ENCODE measurements at regions not wholly inside any gene's neighbourhood (a gene's known extent, or its start where the extent isn't known, plus 50 kb on each side); places are given as distances from the start of the nearest gene placed in this dataset.
"Not testable (repeated sequence)": the region's sequence is repeated elsewhere in the genome, so short reads cannot be mapped to it uniquely, and the experiment has no call there.

DNA sequence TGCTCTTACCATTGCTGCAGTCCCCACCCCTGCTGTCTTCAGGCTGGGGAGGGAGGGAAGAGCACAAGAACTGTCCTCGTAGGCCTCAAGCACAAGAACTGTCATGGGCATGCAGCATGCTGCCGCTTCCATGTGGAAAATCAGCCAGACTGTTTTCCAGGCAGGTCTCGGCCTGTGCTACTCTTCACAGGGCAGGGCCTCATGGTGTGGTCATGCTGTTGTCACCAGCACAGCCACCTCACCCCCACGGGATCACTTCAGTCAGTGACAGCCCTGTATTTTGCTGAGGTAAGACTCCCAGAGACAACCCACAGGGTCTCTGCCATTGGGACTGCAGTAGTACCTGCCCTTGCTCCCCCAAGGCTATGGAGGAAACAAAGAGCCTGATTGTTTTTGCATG is 205.3 kb downstream of the NAP1L3 start:
- POLR2A ChIA-PET: no interaction called here
- TF ChIP-seq, protein P1, sequence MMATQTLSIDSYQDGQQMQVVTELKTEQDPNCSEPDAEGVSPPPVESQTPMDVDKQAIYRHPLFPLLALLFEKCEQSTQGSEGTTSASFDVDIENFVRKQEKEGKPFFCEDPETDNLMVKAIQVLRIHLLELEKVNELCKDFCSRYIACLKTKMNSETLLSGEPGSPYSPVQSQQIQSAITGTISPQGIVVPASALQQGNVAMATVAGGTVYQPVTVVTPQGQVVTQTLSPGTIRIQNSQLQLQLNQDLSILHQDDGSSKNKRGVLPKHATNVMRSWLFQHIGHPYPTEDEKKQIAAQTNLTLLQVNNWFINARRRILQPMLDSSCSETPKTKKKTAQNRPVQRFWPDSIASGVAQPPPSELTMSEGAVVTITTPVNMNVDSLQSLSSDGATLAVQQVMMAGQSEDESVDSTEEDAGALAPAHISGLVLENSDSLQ (IDR thresholded peaks at IDR 0.05): no peak
- TF ChIP-seq LEF1 (IDR thresholded peaks at IDR 0.05; ENCODE audit: borderline replicate concordance) (no peak), NFRKB (IDR thresholded peaks at IDR 0.05) (no peak), BHLHE40 (IDR thresholded peaks at IDR 0.05; ENCODE audit: borderline replicate concordance) (no peak), ARNT (IDR thresholded peaks at IDR 0.05) (no peak), FOXA1 (IDR thresholded peaks at IDR 0.05) (no peak), L3MBTL2 (conservative IDR thresholded peaks at IDR 0.05) (no peak), TARDBP (IDR thresholded peaks at IDR 0.05) (no peak), ZNF384 (IDR thresholded peaks at IDR 0.05) (no peak), CTBP1 (IDR thresholded peaks at IDR 0.05; ENCODE audit: borderline replicate concordance) (no peak), SP1 (IDR thresholded peaks at IDR 0.05) (no peak), FOXK2 (IDR thresholded peaks at IDR 0.05) (no peak), FOXM1 (IDR thresholded peaks at IDR 0.05; ENCODE audit: borderline replicate concordance) (no peak), ELF4 (IDR thresholded peaks at IDR 0.05) (no peak)
- CTCF ChIA-PET: no interaction called here
- no peak for DNase-seq (ENCODE audit: extremely low spot score)

GRCh38 chrX:93466383-93466782 is 207.0 kb downstream of the NAP1L3 start:
- POLR2A ChIA-PET: no interaction called here
- TF ChIP-seq TARDBP (IDR thresholded peaks at IDR 0.05) (no peak), ZNF384 (IDR thresholded peaks at IDR 0.05) (no peak), FOXK2 (IDR thresholded peaks at IDR 0.05) (no peak), ARNT (IDR thresholded peaks at IDR 0.05) (no peak), NFRKB (IDR thresholded peaks at IDR 0.05) (no peak), SP1 (IDR thresholded peaks at IDR 0.05) (no peak), FOXM1 (IDR thresholded peaks at IDR 0.05; ENCODE audit: borderline replicate concordance) (no peak), L3MBTL2 (conservative IDR thresholded peaks at IDR 0.05) (no peak), HDGF (IDR thresholded peaks at IDR 0.05; ENCODE audit: borderline replicate concordance) (no peak), LEF1 (IDR thresholded peaks at IDR 0.05; ENCODE audit: borderline replicate concordance) (no peak), BHLHE40 (IDR thresholded peaks at IDR 0.05; ENCODE audit: borderline replicate concordance) (no peak), ELF4 (IDR thresholded peaks at IDR 0.05) (no peak), FOXA1 (IDR thresholded peaks at IDR 0.05) (no peak)
- TF ChIP-seq, protein P1 (IDR thresholded peaks at IDR 0.05): no peak

DNA sequence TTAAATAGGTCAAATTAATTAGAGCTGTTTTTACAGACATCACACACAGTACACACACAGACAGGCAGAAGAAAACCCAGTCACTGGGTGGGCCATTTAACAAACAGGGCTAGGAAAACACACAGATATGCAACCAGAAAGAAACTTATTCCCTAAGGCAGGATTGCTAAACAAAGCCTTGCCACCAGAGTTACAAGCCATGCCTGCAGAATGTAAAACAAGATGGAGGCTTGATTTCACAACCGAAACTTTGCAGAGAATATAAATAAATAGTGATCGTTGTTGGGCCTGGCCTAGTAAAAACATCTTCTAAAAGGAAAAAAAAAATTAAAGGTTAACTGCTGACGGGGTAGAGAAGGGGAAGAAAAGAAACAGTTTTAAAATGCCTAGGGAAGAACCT is 212.3 kb downstream of the NAP1L3 start:
- ChIA-PET POLR2A (no interaction called here), CTCF (no interaction called here)
- no peak for DNase-seq (ENCODE audit: extremely low spot score)
- TF ChIP-seq, protein P1 (IDR thresholded peaks at IDR 0.05): no peak
- TF ChIP-seq CTBP1 (IDR thresholded peaks at IDR 0.05; ENCODE audit: borderline replicate concordance) (no peak), ELF4 (IDR thresholded peaks at IDR 0.05) (no peak), NFRKB (IDR thresholded peaks at IDR 0.05) (no peak), SUZ12 (IDR thresholded peaks at IDR 0.05) (no peak), TARDBP (IDR thresholded peaks at IDR 0.05) (no peak), SP1 (IDR thresholded peaks at IDR 0.05) (no peak), FOXM1 (IDR thresholded peaks at IDR 0.05; ENCODE audit: borderline replicate concordance) (no peak), ZNF384 (IDR thresholded peaks at IDR 0.05) (no peak), HDGF (IDR thresholded peaks at IDR 0.05; ENCODE audit: borderline replicate concordance) (no peak), L3MBTL2 (conservative IDR thresholded peaks at IDR 0.05) (no peak), FOXA1 (IDR thresholded peaks at IDR 0.05) (no peak), BHLHE40 (IDR thresholded peaks at IDR 0.05; ENCODE audit: borderline replicate concordance) (no peak), ARNT (IDR thresholded peaks at IDR 0.05) (no peak), LEF1 (IDR thresholded peaks at IDR 0.05; ENCODE audit: borderline replicate concordance) (no peak), FOXK2 (IDR thresholded peaks at IDR 0.05) (no peak)

More at GRCh38 chrX:93466383-93466782, 207.0 kb downstream of the NAP1L3 start:
- DNase-seq (ENCODE audit: extremely low spot score): no peak
- CTCF ChIA-PET: no interaction called here

DNA sequence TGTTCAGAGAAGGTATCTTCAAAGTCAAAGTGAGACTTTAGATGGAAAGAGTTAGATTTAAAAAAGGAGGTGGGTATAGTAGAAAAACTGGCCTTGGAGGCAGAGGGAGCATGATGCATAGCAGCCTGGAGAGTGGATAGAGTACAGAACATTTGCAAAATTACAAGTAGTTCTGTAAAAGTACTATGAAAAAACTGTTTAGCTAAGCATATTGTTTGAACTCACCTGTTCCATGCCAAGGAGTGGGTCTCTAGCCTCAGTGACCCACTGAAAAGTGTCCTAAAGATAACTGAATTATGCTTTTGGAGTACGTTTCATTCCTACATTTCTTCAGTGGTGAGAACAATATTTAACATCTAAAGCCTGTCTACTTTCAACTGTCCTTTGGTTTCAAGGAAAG is 218.9 kb downstream of the NAP1L3 start:
- no peak for TF ChIP-seq ARNT (IDR thresholded peaks at IDR 0.05)
- TF ChIP-seq HDGF (IDR thresholded peaks at IDR 0.05; ENCODE audit: borderline replicate concordance): no peak
- TF ChIP-seq TARDBP (IDR thresholded peaks at IDR 0.05): no peak
- TF ChIP-seq FOXM1 (IDR thresholded peaks at IDR 0.05; ENCODE audit: borderline replicate concordance): no peak
- TF ChIP-seq FOXA1 (IDR thresholded peaks at IDR 0.05): no peak
- no peak for TF ChIP-seq NFRKB (IDR thresholded peaks at IDR 0.05)
- no peak for TF ChIP-seq BHLHE40 (IDR thresholded peaks at IDR 0.05; ENCODE audit: borderline replicate concordance)
- TF ChIP-seq SP1 (IDR thresholded peaks at IDR 0.05): no peak
- TF ChIP-seq L3MBTL2 (conservative IDR thresholded peaks at IDR 0.05): no peak
- no peak for TF ChIP-seq LEF1 (IDR thresholded peaks at IDR 0.05; ENCODE audit: borderline replicate concordance)
- no peak for TF ChIP-seq CTBP1 (IDR thresholded peaks at IDR 0.05; ENCODE audit: borderline replicate concordance)
- no peak for TF ChIP-seq ZNF384 (IDR thresholded peaks at IDR 0.05)
- TF ChIP-seq, protein P1 (IDR thresholded peaks at IDR 0.05): no peak
- TF ChIP-seq SUZ12 (IDR thresholded peaks at IDR 0.05): no peak
- TF ChIP-seq ELF4 (IDR thresholded peaks at IDR 0.05): no peak
- no peak for TF ChIP-seq FOXK2 (IDR thresholded peaks at IDR 0.05)
- CTCF ChIA-PET: no interaction called here
- POLR2A ChIA-PET: no interaction called here
- no peak for DNase-seq (ENCODE audit: extremely low spot score)

GRCh38 chrX:93434721-93435120 is 238.7 kb downstream of the NAP1L3 start:
- DNase-seq (ENCODE audit: extremely low spot score); CTCF ChIA-PET; POLR2A ChIA-PET: not testable (repeated sequence)

DNA sequence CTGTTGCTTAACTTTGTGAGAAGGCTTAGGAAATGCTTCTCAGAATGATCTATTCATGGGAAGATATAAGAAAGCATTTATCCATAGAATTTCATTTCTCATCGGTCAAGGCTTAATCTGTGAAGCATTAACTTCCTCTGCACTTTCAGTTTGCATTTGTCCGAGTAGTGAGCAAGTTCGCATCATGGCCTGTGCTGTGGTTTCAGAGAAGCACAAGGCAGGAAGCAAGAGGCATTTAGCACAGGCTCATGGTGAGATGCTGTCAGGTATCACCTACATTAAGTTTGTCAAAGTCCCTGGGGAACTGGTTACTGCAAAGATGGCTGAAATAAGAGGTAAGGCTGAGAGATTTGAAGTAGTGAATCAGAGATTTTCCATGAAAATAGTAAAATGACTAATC is 244.9 kb downstream of the NAP1L3 start:
- CTCF ChIA-PET: no interaction called here
- POLR2A ChIA-PET: no interaction called here
- TF ChIP-seq ZNF384 (IDR thresholded peaks at IDR 0.05) (no peak), HDGF (IDR thresholded peaks at IDR 0.05; ENCODE audit: borderline replicate concordance) (no peak), LEF1 (IDR thresholded peaks at IDR 0.05; ENCODE audit: borderline replicate concordance) (no peak), L3MBTL2 (conservative IDR thresholded peaks at IDR 0.05) (no peak), ELF4 (IDR thresholded peaks at IDR 0.05) (no peak), FOXA1 (IDR thresholded peaks at IDR 0.05) (no peak), ARNT (IDR thresholded peaks at IDR 0.05) (no peak), FOXK2 (IDR thresholded peaks at IDR 0.05) (no peak)
- TF ChIP-seq, protein P1 (IDR thresholded peaks at IDR 0.05): no peak
- no peak for DNase-seq (ENCODE audit: extremely low spot score)

Data from HEK293T (cell line).